DMS53 (cell line): ENCODE measurements at regions not wholly inside any gene's neighbourhood (a gene's known extent, or its start where the extent isn't known, plus 50 kb on each side); places are given as distances from the start of the nearest gene placed in this dataset.
"Not testable (repeated sequence)": the region's sequence is repeated elsewhere in the genome, so short reads cannot be mapped to it uniquely, and the experiment has no call there.

Source experiments
- DNase-seq: peaks from one replicate; lab custom pipeline; 2025; lab: John Stamatoyannopoulos, UW

DNA sequence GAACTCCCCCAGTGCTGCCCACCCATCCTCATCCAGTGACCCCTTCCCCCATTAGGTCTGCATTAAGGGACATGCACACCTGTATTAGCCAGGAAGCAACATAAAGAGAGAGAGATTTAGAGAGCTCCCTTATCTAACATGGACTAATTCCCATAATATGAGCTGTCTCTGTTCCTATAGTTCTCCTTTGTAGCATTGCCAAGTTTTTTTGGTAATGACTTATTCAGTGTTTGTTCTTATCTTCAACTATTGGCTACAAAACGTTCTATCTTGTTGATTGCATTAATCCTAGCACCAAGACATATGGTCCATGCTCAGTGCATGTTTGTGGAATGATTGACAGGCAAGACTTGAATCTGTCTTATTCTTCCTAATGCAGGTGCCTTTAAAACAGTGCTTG is 264.0 kb downstream of the ADGRL2 start:
- DNase-seq = no peak

DNA sequence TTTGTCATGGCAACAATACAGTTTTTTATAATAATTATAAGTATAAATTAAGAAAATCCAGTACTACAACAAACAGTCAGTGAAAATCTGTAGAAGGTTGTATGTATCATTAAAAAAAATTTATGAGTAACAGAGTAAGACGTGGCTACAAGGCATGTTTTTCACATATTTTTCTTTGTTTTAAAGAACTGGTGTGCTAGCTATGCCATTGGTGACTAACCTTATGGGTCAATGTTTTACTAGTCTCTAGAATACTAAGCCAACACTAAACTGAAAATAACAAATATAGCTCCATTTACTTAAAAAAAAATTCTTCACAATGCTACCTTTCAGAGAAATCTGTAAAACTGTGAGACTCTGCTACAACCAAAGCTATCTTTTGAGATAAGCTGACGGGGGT is 261.5 kb downstream of the ADGRL2 start:
- DNase-seq = no peak

DNA sequence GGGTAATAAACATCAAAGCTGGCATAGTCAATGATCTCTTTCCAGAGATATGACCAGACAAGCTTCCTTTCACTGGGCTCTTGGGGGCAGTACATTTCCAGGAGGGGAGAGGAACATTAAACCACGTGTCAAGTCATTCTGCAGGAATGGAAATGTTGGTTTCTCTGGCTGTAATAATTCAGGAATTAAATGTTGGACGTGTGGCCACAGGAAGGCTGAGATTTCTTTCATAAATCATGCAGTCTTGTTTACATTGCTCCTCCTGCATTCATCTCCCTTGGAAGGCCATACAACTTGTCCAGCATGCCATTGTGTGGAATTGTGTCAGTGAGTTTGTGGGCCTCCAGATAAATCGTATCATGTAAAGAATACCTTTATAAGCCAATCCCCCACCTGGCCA is 259.2 kb downstream of the ADGRL2 start:
- no peak for DNase-seq

DNA sequence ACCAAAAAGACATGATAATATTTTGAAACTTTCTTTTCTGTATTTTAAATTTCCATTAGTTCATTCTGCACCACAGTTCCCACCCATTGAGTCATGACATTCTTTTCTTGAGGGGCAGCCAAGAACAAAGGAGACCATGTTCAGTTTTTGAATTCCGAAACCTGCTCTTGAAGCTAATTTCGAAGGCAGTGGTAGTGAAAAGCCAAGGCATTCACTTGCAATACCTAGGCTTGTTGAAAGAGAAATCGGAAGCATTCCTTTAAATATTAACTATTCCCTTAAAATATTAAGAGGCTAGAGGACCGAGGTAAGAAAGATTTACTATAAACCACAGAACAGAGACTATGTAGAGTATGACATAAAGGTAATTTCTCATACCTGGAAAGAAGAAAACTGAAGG is 256.3 kb downstream of the ADGRL2 start:
- no peak for DNase-seq

DNA sequence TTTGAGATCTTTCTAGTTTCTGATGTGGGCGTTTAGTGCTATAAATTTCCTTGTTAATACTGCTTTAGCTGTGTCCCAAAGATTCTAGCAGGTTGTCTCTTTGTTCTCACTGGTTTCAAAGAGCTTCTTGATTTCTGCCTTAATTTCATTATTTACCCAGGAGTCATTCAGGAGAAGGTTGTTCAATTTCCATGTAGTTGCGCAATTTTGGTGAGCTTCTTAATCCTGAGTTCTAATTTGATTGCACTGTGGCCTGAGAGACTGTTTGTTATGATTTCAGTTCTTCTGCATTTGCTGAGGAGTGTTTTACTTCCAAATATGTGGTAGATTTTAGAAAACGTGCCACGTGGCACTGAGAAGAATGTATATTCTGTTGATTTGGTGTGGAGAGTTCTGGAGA is 254.6 kb downstream of the ADGRL2 start:
- not testable (repeated sequence) for DNase-seq

DNA sequence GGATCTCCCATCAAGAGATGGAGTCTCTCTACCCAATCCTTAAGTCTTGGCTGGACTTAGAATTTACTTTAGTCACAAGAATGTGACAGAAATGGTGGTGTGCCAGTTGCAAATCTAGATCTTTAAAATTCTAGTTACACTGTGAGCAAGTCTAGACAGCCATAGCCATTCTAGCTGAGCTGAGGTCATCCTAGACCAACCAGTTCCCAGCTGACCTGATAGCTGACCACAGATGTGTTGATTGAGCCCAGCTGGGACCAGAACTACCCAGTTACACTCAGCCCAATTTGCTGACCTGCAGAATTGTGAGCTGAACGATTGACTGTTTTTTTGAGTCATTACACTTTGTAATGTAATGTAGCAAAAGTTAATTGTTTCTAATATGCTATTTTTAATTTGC is 251.8 kb downstream of the ADGRL2 start:
- no peak for DNase-seq

- no peak for DNase-seq
These were observed 247.9 kb downstream of the ADGRL2 start for GRCh38 chr1:82048596-82048995.

DNA sequence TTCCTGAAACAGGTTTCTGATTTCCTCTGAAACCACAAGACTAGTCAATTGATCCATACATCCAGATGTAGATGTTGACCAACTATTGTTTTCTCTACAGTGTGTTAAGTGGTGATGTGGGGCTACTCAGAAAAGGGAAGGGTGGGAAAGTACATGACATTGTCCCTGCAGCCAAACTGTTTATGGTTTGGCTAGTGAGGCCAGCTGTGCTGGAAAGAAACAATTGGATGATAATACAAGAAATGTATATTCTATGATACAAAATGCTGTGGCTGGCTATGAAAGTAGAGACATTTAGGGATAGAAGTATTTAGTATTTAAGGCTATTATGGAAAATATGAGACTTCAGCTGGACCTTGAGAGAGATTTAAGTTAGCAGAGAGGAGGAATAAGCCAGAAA is 244.5 kb downstream of the ADGRL2 start:
- no peak for DNase-seq

DNA sequence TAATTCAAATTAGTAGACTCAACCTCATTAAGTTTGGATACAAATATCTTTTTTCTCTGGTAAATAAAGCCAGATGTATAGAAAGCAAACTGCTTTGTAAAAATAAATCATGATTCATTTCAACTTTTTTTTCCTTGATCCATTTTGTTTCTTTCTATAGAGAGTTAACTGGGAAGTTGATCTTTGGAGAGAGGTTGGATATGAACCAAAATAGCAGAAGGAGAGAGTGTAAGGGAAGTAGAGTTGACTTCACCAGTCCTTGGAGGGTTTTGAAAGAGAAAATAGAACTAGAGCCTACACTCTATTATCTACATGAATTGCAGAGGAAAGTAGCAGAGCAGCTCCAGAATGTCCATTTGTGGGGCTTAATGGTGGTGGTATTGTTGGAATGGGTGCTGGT is 243.8 kb downstream of the ADGRL2 start:
- DNase-seq = no peak

GRCh38 chr1:82044111-82044510 is 243.4 kb downstream of the ADGRL2 start:
- DNase-seq = no peak

DNA sequence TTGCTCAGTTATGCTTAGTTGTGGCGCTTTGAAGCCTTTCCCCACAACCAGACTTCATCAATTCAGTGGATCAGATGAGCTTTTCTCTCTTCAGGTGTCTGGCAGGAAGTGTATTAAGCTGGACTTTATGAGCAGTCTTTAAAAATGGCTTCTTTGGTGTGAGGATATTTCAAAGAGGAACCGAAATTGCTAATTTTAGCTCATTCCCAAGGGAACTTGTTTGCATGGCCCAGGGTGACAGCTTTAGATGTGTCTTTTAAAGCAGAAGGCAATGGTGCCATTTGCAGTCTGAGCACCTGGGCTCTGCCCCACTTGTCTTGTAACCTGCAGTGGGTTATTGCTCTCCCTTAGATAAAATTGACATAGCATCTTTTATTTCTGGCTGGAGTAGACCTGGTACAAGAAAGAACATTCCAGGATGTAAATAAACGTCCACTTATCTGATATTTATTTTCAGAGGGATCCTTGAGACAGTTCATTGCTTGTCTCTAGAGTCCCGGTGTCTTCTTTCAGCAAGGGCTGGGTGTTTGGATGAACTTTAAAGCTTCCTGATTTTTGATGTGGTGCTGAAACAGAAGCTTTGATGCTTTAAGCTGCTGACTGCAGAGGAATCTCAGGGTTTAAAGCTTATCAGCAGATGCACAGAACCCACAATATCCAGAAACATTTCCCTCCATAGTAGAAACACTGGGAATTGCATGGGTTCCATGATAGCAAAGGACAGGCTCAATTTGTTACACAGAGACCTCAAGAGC is 241.7 kb downstream of the ADGRL2 start:
- no peak for DNase-seq
